GM23338 (cell line): ENCODE measurements at regions not wholly inside any gene's neighbourhood (a gene's known extent, or its start where the extent isn't known, plus 50 kb on each side); places are given as distances from the start of the nearest gene placed in this dataset.

Experiments
- ATAC-seq: fragments of 200-7000 bp; cut with Tn5 transposase; 3 replicates; pipeline ENCODE4 v1.9.1; 2020
- DNase-seq: peaks from one replicate; pipeline ENCODE4 v3.0.0-alpha.2; 2015; ENCODE audit warnings: low spot score
- H2AFZ ChIP-seq: fragments of 200-600 bp; sonication (generic); 2 replicates; pipeline ENCODE4 v1.8.0; 2016; ENCODE audit warnings: antibody characterized with exemption, mild to moderate bottlenecking, moderate library complexity
- H3F3A ChIP-seq: fragments of 200-600 bp; sonication (generic); replicated peaks from 2 replicates; pipeline ENCODE4 v1.8.0; 2017; ENCODE audit warnings: antibody characterized with exemption, mixed run types, low read depth
- H3K27ac ChIP-seq: fragments of 200-600 bp; sonication (generic); 2 replicates; pipeline ENCODE4 v1.6.1; 2016; ENCODE audit warnings: low read depth
- H3K27me3 ChIP-seq: fragments of 200-600 bp; sonication (generic); 2 replicates; pipeline ENCODE4 v1.8.0; 2016; ENCODE audit warnings: mild to moderate bottlenecking, mixed run types, moderate library complexity; ENCODE audit not compliant: insufficient read depth
- H3K36me3 ChIP-seq: fragments of 200-600 bp; sonication (generic); 2 replicates; pipeline ENCODE4 v1.8.0; 2016; ENCODE audit warnings: mild to moderate bottlenecking; ENCODE audit not compliant: insufficient read depth
- H3K4me1 ChIP-seq: fragments of 200-600 bp; sonication (generic); 2 replicates; pipeline ENCODE4 v1.8.0; 2016; ENCODE audit warnings: mild to moderate bottlenecking, moderate library complexity; ENCODE audit not compliant: insufficient read depth
- H3K4me2 ChIP-seq: fragments of 200-600 bp; sonication (generic); 2 replicates; pipeline ENCODE4 v1.7.1; 2017; ENCODE audit warnings: mixed run types
- H3K4me3 ChIP-seq: fragments of 200-600 bp; sonication (generic); 2 replicates; pipeline ENCODE4 v1.6.1; 2016; ENCODE audit warnings: mixed run types
- H3K79me2 ChIP-seq: fragments of 200-600 bp; sonication (generic); replicated peaks from 2 replicates; pipeline ENCODE4 v1.8.0; 2017; ENCODE audit warnings: mild to moderate bottlenecking; ENCODE audit not compliant: insufficient read depth
- H3K9me2 ChIP-seq: fragments of 200-600 bp; sonication (generic); 2 replicates; pipeline ENCODE4 v1.8.0; 2017; ENCODE audit not compliant: insufficient read depth
- H4K20me1 ChIP-seq: fragments of 200-600 bp; sonication (generic); replicated peaks from 2 replicates; pipeline ENCODE4 v1.8.0; 2017; ENCODE audit warnings: mild to moderate bottlenecking; ENCODE audit not compliant: insufficient read depth
- H3K27ac Mint-ChIP-seq: 2 replicates; pipeline ENCODE4 v1.8.0; 2020; ENCODE audit warnings: inconsistent platforms, mild to moderate bottlenecking, moderate library complexity, mixed read lengths
- H3K27me3 Mint-ChIP-seq: 3 replicates; pipeline ENCODE4 v1.8.0; 2022; ENCODE audit warnings: low read depth, mild to moderate bottlenecking, moderate library complexity, mixed read lengths, inconsistent platforms; ENCODE audit not compliant: insufficient read depth, poor library complexity
- H3K36me3 Mint-ChIP-seq: 3 replicates; pipeline ENCODE4 v1.8.0; 2021; ENCODE audit warnings: low read depth, mild to moderate bottlenecking, inconsistent platforms, moderate library complexity, mixed read lengths
- H3K4me1 Mint-ChIP-seq: 3 replicates; pipeline ENCODE4 v1.8.0; 2020; ENCODE audit warnings: mild to moderate bottlenecking, inconsistent platforms, mixed read lengths
- H3K4me3 Mint-ChIP-seq: 3 replicates; pipeline ENCODE4 v1.8.0; 2021; ENCODE audit warnings: moderate library complexity, mild to moderate bottlenecking, inconsistent platforms, mixed read lengths
- H3K9me3 Mint-ChIP-seq: 3 replicates; pipeline ENCODE4 v1.8.0; 2020; ENCODE audit warnings: moderate library complexity, mild to moderate bottlenecking, inconsistent platforms, mixed read lengths
- CREB1 ChIP-seq: fragments of 250-450 bp; sonication (Bioruptor Pico); IDR thresholded peaks from 2 replicates; pipeline ENCODE4 v1.5.0; 2020; ENCODE audit warnings: low read depth, mild to moderate bottlenecking, moderate library complexity
- ETS1 ChIP-seq: IDR thresholded peaks from 2 replicates; pipeline ENCODE4 v1.6.1; 2016; ENCODE audit warnings: antibody characterized with exemption
- EZH2 ChIP-seq: fragments of 200-600 bp; sonication (generic); IDR thresholded peaks from one replicate; pipeline ENCODE4 v1.8.0; 2017; ENCODE audit warnings: antibody characterized with exemption, mild to moderate bottlenecking, low read depth; ENCODE audit not compliant: unreplicated experiment
- EZH2phosphoT487 ChIP-seq: fragments of 200-600 bp; sonication (generic); IDR thresholded peaks from one replicate; pipeline ENCODE4 v1.8.1; 2018; ENCODE audit warnings: antibody characterized with exemption; ENCODE audit not compliant: unreplicated experiment
- JUNB ChIP-seq: IDR thresholded peaks from one replicate; pipeline ENCODE4 v1.6.1; 2016; ENCODE audit warnings: antibody characterized with exemption; ENCODE audit not compliant: unreplicated experiment
- NANOG ChIP-seq: IDR thresholded peaks from 2 replicates; pipeline ENCODE4 v1.6.1; 2016; ENCODE audit warnings: antibody characterized with exemption, borderline replicate concordance
- POLR2AphosphoS5 ChIP-seq: IDR thresholded peaks from 2 replicates; pipeline ENCODE4 v1.6.1; 2016; ENCODE audit warnings: antibody characterized with exemption, low read depth
- REST ChIP-seq: IDR thresholded peaks from one replicate; pipeline ENCODE4 v1.6.1; 2018; ENCODE audit warnings: antibody characterized with exemption; ENCODE audit not compliant: unreplicated experiment
- STAT1 ChIP-seq: IDR thresholded peaks from one replicate; pipeline ENCODE4 v1.6.1; 2016; ENCODE audit warnings: antibody characterized with exemption; ENCODE audit not compliant: unreplicated experiment
- ZNF114 ChIP-seq: fragments of 250-450 bp; sonication (Bioruptor Pico); IDR thresholded peaks from 2 replicates; pipeline ENCODE4 v1.5.0; 2020; ENCODE audit warnings: mild to moderate bottlenecking, moderate library complexity
- ZNF331 ChIP-seq: fragments of 250-450 bp; sonication (Bioruptor Pico); IDR thresholded peaks from 2 replicates; pipeline ENCODE4 v1.5.0; 2020; ENCODE audit warnings: low read depth, mild to moderate bottlenecking, moderate library complexity
- ZNF462 ChIP-seq: fragments of 250-450 bp; sonication (Bioruptor Pico); IDR thresholded peaks from 2 replicates; pipeline ENCODE4 v1.5.0; 2020; ENCODE audit warnings: mild to moderate bottlenecking, moderate library complexity
- TF ChIP-seq, protein P1 (sequence below), 2 experiments: fragments of 200-600 bp in 1 of 2; sonication (generic) in 1 of 2; conservative IDR thresholded peaks; 2 replicates each; pipeline versions ENCODE4 v1.5.1 to v1.6.1; 2016 to 2017; ENCODE audit warnings: antibody characterized with exemption in 2 of 2, low read depth in 2 of 2, mild to moderate bottlenecking in 2 of 2, moderate library complexity in 1 of 2

DNA sequence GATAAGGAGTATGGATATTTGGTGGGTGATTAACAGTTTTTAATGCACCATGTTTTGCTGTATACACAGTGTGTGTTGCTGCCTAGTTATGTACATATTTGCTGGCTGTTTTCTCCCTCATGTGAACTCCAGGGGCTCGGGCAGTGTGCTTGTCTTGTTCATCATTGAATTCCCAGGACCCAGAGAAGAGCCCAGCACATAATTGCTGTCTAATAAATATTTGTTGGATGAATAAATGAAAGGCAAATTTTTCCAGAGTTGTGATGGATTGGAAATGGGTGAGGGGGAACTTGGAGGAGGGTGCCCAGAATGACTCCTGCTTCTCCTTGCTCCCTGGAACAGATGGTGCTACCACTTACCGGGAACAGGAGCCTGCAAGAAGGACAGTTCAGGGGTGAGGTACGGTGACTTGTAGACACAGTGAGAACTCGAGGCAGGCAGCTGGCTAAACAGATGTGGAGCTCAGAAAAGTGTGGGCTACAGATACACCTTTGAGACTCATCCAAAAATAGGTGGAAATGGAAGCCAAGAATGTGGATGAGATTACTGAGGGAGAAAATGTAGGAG lies 586.8 kb upstream of the MGMT start:
- no peaks in the 10 kb centered on the region for H4K20me1 ChIP-seq
- H2AFZ ChIP-seq: no peak overlapping the region
- no peak for DNase-seq
- H3K36me3 Mint-ChIP-seq: no peaks in the 10 kb centered on the region
- no peaks in the 10 kb centered on the region for H3K4me1 ChIP-seq
- H3K4me1 Mint-ChIP-seq: no peaks in the 10 kb centered on the region
- no peaks in the 10 kb centered on the region for H3K79me2 ChIP-seq
- no peak overlapping the region for H3K27ac ChIP-seq
- TF ChIP-seq ZNF462 (CRISPR knock-in tag) (no peak), STAT1 (no peak), JUNB (no peak), EZH2phosphoT487 (no peak), POLR2AphosphoS5 (no peak), CREB1 (CRISPR knock-in tag) (no peak), ETS1 (no peak), EZH2 (no peak), REST (no peak), ZNF331 (no peak), ZNF114 (CRISPR knock-in tag) (no peak), NANOG (no peak)
- TF ChIP-seq, protein P1, sequence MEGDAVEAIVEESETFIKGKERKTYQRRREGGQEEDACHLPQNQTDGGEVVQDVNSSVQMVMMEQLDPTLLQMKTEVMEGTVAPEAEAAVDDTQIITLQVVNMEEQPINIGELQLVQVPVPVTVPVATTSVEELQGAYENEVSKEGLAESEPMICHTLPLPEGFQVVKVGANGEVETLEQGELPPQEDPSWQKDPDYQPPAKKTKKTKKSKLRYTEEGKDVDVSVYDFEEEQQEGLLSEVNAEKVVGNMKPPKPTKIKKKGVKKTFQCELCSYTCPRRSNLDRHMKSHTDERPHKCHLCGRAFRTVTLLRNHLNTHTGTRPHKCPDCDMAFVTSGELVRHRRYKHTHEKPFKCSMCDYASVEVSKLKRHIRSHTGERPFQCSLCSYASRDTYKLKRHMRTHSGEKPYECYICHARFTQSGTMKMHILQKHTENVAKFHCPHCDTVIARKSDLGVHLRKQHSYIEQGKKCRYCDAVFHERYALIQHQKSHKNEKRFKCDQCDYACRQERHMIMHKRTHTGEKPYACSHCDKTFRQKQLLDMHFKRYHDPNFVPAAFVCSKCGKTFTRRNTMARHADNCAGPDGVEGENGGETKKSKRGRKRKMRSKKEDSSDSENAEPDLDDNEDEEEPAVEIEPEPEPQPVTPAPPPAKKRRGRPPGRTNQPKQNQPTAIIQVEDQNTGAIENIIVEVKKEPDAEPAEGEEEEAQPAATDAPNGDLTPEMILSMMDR (conservative IDR thresholded peaks at IDR 0.05; ENCODE audit: low read depth in 2 of 2): no peak
- H3K4me3 Mint-ChIP-seq: no peak overlapping the region
- H3K9me3 Mint-ChIP-seq: no peaks in the 10 kb centered on the region; the same call in 1 of the 3 replicates
- H3K27me3 ChIP-seq: no peaks in the 10 kb centered on the region
- peaks cover 15% of the 10 kb centered on the region for H3K9me2 ChIP-seq
- no peak overlapping the region for H3K27ac Mint-ChIP-seq
- peaks cover 1% of the 10 kb centered on the region for H3K27me3 Mint-ChIP-seq
- no peak overlapping the region for H3K4me3 ChIP-seq
- no peak overlapping the region for H3K4me2 ChIP-seq
- ATAC-seq: no peak
- no peaks in the 10 kb centered on the region for H3K36me3 ChIP-seq
- no peaks in the 10 kb centered on the region; the same call in 1 of the 2 replicates for H3F3A ChIP-seq
